ENCODE measurements at regions not wholly inside any gene's neighbourhood (a gene's known extent, or its start where the extent isn't known, plus 50 kb on each side); places are given as distances from the start of the nearest gene placed in this dataset.

- H2BK15ac ChIP-seq (ENCODE audit: low read depth, low read length): no peak overlapping the region
- no peaks in the 10 kb centered on the region for H3K36me3 ChIP-seq (ENCODE audit: control insufficient read depth, insufficient read depth, low read length)
- no peaks in the 10 kb centered on the region for H3K9me3 ChIP-seq (ENCODE audit: control insufficient read depth, insufficient read depth, low read length)
- no peak overlapping the region for H3K9ac ChIP-seq (ENCODE audit: low read depth, low read length)
- no peak overlapping the region for H3K18ac ChIP-seq (ENCODE audit: low read depth, low read length)
- H4K8ac ChIP-seq (ENCODE audit: low read depth in 2 of 2, low read length in 2 of 2): no peak overlapping the region
- no peak overlapping the region for H3K4ac ChIP-seq (ENCODE audit: low read depth, low read length)
- no peak overlapping the region for H2BK5ac ChIP-seq (ENCODE audit: low read depth, low read length, poor library complexity, severe bottlenecking)
- H3K9me1 ChIP-seq (ENCODE audit: insufficient read depth, low read length): no peaks in the 10 kb centered on the region
- intact Hi-C loops (cut with micrococcal nuclease): loop anchor here (2.0 to 5.0 kb wide), 5 partner anchors 205 to 836 kb away; no protein-coding TSS in a partner anchor
- no peak for DNase-seq
- CTCF ChIA-PET: interaction anchor here (0.5 to 0.6 kb wide), 2 partner anchors 320 to 825 kb away, joined by 3 read pairs; no protein-coding TSS in a partner anchor
- ATAC-seq (ENCODE audit: low read depth): no peak
- BruUV-seq (replicated peaks): no TSS peak
- POLR2A ChIA-PET (ENCODE audit: unreplicated experiment): no interaction called here
- H2BK120ac ChIP-seq (ENCODE audit: low read depth, low read length): no peak overlapping the region
- H4K20me1 ChIP-seq (ENCODE audit: insufficient read depth, low read length): no peaks in the 10 kb centered on the region
- H4K91ac ChIP-seq (ENCODE audit: insufficient read depth, low read depth, low read length): no peak overlapping the region
- H2AK5ac ChIP-seq (ENCODE audit: low read depth, low read length): no peak overlapping the region
- dilution Hi-C loops (cut with HindIII; ENCODE audit: low sequenced_read_pairs, unreplicated experiment): no loop called here
- in situ Hi-C loops (cut with MboI; ENCODE audit: low sequenced_read_pairs): loop anchor here (25.0 kb wide), 1 partner anchor 840 kb away; no protein-coding TSS in a partner anchor
- no peak overlapping the region for H3K14ac ChIP-seq (replicated peaks; ENCODE audit: low read depth, low read length)
- no peak overlapping the region for H3K4me3 ChIP-seq (ENCODE audit: insufficient read depth, low read depth, low read length)
- H3K27ac ChIP-seq (ENCODE audit: insufficient read depth, low read length): no peak overlapping the region
- H3K23ac ChIP-seq (ENCODE audit: low read depth, low read length): no peak overlapping the region
- H2BK20ac ChIP-seq (ENCODE audit: low read depth, low read length): no peak overlapping the region
- no peak overlapping the region for H3K4me2 ChIP-seq (ENCODE audit: low read depth, low read length)
- H4K5ac ChIP-seq (ENCODE audit: low read depth, low read length): no peak overlapping the region
- TF ChIP-seq CHD1 (IDR thresholded peaks at IDR 0.05; ENCODE audit: low read depth, low read length) (no peak), MAFK (IDR thresholded peaks at IDR 0.05; ENCODE audit: low read depth, low read length) (peak; percentile 88), RAD21 (IDR thresholded peaks at IDR 0.05; ENCODE audit: low read length) (no peak), RCOR1 (IDR thresholded peaks at IDR 0.05; ENCODE audit: insufficient replicate concordance, low read length) (no peak), NFE2L2 (IDR thresholded peaks at IDR 0.05; ENCODE audit: low read depth, low read length) (peak; percentile 84), BHLHE40 (IDR thresholded peaks at IDR 0.05; ENCODE audit: low read depth, low read length) (no peak), MAZ (IDR thresholded peaks at IDR 0.05; ENCODE audit: borderline replicate concordance, low read depth, low read length) (no peak), POLR2A (IDR thresholded peaks at IDR 0.05; ENCODE audit: low read depth, low read length) (no peak)
- H3K56ac ChIP-seq (ENCODE audit: extremely low read depth, insufficient read depth, low read length): no peak overlapping the region
- no peaks in the 10 kb centered on the region for H3K4me1 ChIP-seq (ENCODE audit: control insufficient read depth, insufficient read depth, low read length)
- no peaks in the 10 kb centered on the region for H3K79me1 ChIP-seq (ENCODE audit: low read depth in 1 of 2, low read length in 2 of 2)
- no peak overlapping the region for H2AFZ ChIP-seq (replicated peaks; ENCODE audit: low read length, poor library complexity)
- H2AK9ac ChIP-seq (replicated peaks; ENCODE audit: low read depth, low read length, poor library complexity): no peak overlapping the region
- peaks cover 6% of the 10 kb centered on the region for H3K27me3 ChIP-seq (ENCODE audit: control insufficient read depth, insufficient read depth, low read length)
Observed at GRCh38 chr13:60227158-60227557, 63.4 kb upstream of the DIAPH3 start.

Data from IMR-90 (cell line).